Osteoblast (primary cell): ENCODE measurements at regions not wholly inside any gene's neighbourhood (a gene's known extent, or its start where the extent isn't known, plus 50 kb on each side); places are given as distances from the start of the nearest gene placed in this dataset.

Experiments
- DNase-seq: peaks from one replicate; pipeline ENCODE4 v3.0.0; 2011; ENCODE audit warnings: low spot score, mixed read lengths; ENCODE audit not compliant: insufficient read length; ENCODE audit errors: missing footprints
- H2AFZ ChIP-seq: 2 replicates; pipeline ENCODE4 v1.6.0; 2011; ENCODE audit warnings: mild to moderate bottlenecking, low read length
- H3K27ac ChIP-seq: 2 replicates; pipeline ENCODE4 v1.5.1; 2011; ENCODE audit warnings: mild to moderate bottlenecking, low read depth, low read length, moderate library complexity
- H3K27me3 ChIP-seq: 2 replicates; pipeline ENCODE4 v1.6.0; 2012; ENCODE audit warnings: mild to moderate bottlenecking, control low read depth, inconsistent platforms, low read length, moderate library complexity; ENCODE audit not compliant: insufficient read depth
- H3K36me3 ChIP-seq: 2 replicates; pipeline ENCODE4 v1.5.1; 2011; ENCODE audit warnings: mild to moderate bottlenecking, low read length, control low read depth, moderate library complexity; ENCODE audit not compliant: insufficient read depth
- H3K4me1 ChIP-seq: 2 replicates; pipeline ENCODE4 v1.5.1; 2011; ENCODE audit warnings: mild to moderate bottlenecking, low read length, control low read depth, moderate library complexity; ENCODE audit not compliant: insufficient read depth
- H3K4me2 ChIP-seq: 2 replicates; pipeline ENCODE4 v1.6.0; 2011; ENCODE audit warnings: mild to moderate bottlenecking, low read length; ENCODE audit not compliant: insufficient read depth
- H3K4me3 ChIP-seq: fragments of 200-600 bp; sonication (generic); 3 replicates; pipeline ENCODE4 v1.5.1; 2012; ENCODE audit warnings: mild to moderate bottlenecking, low read length, inconsistent platforms; ENCODE audit not compliant: insufficient read depth
- H3K79me2 ChIP-seq: 2 replicates; pipeline ENCODE4 v1.6.0; 2012; ENCODE audit warnings: mild to moderate bottlenecking, low read length, control low read depth, inconsistent platforms; ENCODE audit not compliant: insufficient read depth
- H3K9me3 ChIP-seq: 2 replicates; pipeline ENCODE4 v1.5.1; 2011; ENCODE audit warnings: low read depth, low read length, control low read depth
- H4K20me1 ChIP-seq: 2 replicates; pipeline ENCODE4 v1.6.0; 2012; ENCODE audit warnings: mild to moderate bottlenecking, low read length, control low read depth; ENCODE audit not compliant: insufficient read depth
- TF ChIP-seq, protein P1 (sequence below): IDR thresholded peaks from 2 replicates; pipeline ENCODE4 v1.5.1; 2011; ENCODE audit warnings: mild to moderate bottlenecking, low read depth, low read length, moderate library complexity; ENCODE audit errors: extremely low read depth

DNA sequence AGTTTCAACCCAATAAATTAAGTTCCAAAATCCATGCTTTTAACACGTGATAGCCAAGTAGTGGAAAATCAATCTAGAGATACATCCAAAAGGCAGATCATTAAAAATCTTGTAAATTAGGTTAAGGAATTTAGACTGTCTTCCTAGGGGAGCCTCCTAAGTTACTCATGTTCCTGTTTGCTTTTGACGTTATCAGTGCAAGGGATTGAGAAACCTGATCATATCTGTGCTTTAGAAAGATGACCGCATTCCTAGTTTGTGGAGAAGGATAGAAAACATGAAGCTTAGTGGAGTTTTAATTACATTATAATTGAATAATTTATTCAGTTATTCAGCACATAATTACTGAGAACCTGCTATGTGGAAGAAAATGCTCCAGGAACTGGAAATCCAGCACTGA is 251.0 kb upstream of the ARGLU1 start:
- Histone ChIP-seq H3K4me2 (no peak overlapping the region), H3K27ac (no peak overlapping the region), H3K27me3 (no peaks in the 10 kb centered on the region), H3K4me3 (no peak overlapping the region), H3K9me3 (peaks cover 3% of the 10 kb centered on the region), H2AFZ (no peak overlapping the region), H3K79me2 (no peaks in the 10 kb centered on the region), H3K4me1 (no peaks in the 10 kb centered on the region), H4K20me1 (no peaks in the 10 kb centered on the region), H3K36me3 (no peaks in the 10 kb centered on the region)
- DNase-seq: no peak
- TF ChIP-seq, protein P1, sequence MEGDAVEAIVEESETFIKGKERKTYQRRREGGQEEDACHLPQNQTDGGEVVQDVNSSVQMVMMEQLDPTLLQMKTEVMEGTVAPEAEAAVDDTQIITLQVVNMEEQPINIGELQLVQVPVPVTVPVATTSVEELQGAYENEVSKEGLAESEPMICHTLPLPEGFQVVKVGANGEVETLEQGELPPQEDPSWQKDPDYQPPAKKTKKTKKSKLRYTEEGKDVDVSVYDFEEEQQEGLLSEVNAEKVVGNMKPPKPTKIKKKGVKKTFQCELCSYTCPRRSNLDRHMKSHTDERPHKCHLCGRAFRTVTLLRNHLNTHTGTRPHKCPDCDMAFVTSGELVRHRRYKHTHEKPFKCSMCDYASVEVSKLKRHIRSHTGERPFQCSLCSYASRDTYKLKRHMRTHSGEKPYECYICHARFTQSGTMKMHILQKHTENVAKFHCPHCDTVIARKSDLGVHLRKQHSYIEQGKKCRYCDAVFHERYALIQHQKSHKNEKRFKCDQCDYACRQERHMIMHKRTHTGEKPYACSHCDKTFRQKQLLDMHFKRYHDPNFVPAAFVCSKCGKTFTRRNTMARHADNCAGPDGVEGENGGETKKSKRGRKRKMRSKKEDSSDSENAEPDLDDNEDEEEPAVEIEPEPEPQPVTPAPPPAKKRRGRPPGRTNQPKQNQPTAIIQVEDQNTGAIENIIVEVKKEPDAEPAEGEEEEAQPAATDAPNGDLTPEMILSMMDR: no peak

DNA sequence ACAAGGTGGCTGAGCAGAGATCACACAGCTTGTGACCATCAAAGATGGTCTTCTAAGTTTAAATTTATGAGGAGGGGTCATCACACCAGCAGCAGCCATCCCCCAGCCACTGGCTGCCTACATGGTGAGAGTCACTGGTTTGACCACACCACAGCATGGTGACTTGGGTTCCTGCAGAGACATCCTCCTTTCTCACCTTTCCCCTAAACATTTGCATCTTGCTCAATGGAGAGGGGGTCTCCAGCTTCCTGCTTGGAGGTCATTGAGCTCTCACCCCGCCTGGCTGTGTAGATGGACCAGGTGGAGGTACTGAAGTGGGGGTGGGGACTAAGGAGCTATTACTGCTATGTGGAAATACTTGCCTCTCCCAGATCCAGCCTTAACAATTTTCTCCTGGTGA is 247.6 kb upstream of the ARGLU1 start:
- TF ChIP-seq, protein P1: no peak
- H2AFZ ChIP-seq: no peak overlapping the region

DNA sequence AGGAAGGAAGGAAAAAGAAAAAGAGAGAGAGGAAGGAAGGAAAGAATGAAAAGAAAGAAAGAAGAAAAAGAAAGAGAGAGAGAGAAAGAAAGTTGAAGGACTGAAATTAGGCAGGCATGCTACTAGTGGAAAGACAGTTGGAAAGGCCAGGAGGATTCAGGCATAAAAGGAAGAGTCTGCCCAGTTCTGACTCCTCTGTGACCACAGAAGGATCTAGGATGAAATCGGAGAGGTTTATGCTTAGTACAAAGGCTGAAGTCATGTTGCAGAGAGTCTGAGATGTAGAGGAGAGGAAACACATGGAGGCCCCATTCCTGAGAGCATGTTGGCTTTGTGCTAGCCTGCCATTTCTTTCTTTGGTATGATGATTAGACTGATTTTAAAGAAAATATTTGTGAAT is 246.5 kb upstream of the ARGLU1 start:
- DNase-seq: no peak
- H3K27ac ChIP-seq: no peak overlapping the region
- TF ChIP-seq, protein P1: no peak

More for the DNA sequence above, 247.6 kb upstream of the ARGLU1 start:
- Histone ChIP-seq H4K20me1 (no peaks in the 10 kb centered on the region), H3K79me2 (no peaks in the 10 kb centered on the region), H3K36me3 (no peaks in the 10 kb centered on the region), H3K27me3 (no peaks in the 10 kb centered on the region), H3K4me3 (no peak overlapping the region), H3K4me1 (no peaks in the 10 kb centered on the region), H3K4me2 (no peak overlapping the region), H3K9me3 (peaks cover 2% of the 10 kb centered on the region), H3K27ac (no peak overlapping the region)
- DNase-seq: no peak

DNA sequence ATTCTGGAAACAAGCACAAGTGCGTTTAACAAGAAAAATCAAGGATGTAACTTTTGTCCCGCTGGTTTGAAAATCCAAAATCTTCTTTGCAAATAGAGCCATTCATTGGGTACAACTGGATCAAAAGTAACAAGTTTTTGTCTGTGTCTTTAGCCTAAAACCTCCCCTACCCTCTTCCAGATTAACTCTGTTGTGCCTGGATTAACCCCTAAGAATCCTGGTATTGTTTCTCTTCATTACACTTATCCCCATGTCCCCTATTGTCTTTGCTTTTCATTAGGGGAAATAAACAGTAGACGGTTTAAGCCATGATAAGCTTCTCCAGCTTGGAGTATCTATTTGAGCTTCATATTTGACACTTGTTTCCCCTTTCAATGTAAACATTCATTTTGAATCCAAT is 242.1 kb upstream of the ARGLU1 start:
- Histone ChIP-seq H3K27me3 (no peaks in the 10 kb centered on the region), H2AFZ (no peak overlapping the region), H3K4me3 (no peak overlapping the region), H3K36me3 (no peaks in the 10 kb centered on the region), H3K4me1 (no peaks in the 10 kb centered on the region), H3K9me3 (no peaks in the 10 kb centered on the region), H4K20me1 (no peaks in the 10 kb centered on the region), H3K27ac (no peak overlapping the region), H3K4me2 (no peak overlapping the region), H3K79me2 (no peaks in the 10 kb centered on the region)
- DNase-seq: no peak
- TF ChIP-seq, protein P1: no peak

More for the DNA sequence above, 246.5 kb upstream of the ARGLU1 start:
- H2AFZ ChIP-seq: no peak overlapping the region
- H3K79me2 ChIP-seq: no peaks in the 10 kb centered on the region
- H3K4me1 ChIP-seq: no peaks in the 10 kb centered on the region
- no peak overlapping the region for H3K4me2 ChIP-seq
- no peaks in the 10 kb centered on the region for H3K27me3 ChIP-seq
- H3K9me3 ChIP-seq: peaks cover 2% of the 10 kb centered on the region
- H3K4me3 ChIP-seq: no peak overlapping the region
- no peaks in the 10 kb centered on the region for H4K20me1 ChIP-seq
- no peaks in the 10 kb centered on the region for H3K36me3 ChIP-seq
